ENCODE measurements at regions not wholly inside any gene's neighbourhood (a gene's known extent, or its start where the extent isn't known, plus 50 kb on each side); places are given as distances from the start of the nearest gene placed in this dataset.
"Not testable (repeated sequence)": the region's sequence is repeated elsewhere in the genome, so short reads cannot be mapped to it uniquely, and the experiment has no call there.

DNA sequence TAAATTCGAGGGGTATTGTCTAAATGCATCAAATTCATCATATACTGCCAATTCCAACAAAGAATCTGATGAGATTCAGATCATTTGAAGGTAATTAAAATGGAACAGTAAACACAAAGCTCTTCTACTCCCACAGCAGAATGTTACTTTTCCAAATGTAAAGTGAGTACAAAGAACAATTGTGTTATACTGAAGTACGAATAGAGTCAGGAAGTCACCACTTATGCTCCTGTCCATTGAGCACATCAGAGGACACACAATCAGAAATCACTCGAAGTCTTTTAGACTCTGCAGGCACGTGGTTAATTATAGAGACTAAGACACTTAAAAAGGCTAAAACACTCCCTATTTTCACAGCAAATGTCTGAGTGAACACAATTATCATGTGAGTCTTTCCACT, 388.5 kb upstream of the MIS18BP1 start:
- Histone ChIP-seq H3K9me2 (ENCODE audit: insufficient read depth) (no peaks in the 10 kb centered on the region), H3K27ac (ENCODE audit: low read depth, low read length) (no peak overlapping the region), H3K9ac (ENCODE audit: low read length) (no peak overlapping the region), H4K20me1 (ENCODE audit: insufficient read depth) (no peaks in the 10 kb centered on the region), H3K4me2 (ENCODE audit: low read length) (no peak overlapping the region), H2AFZ (ENCODE audit: low read depth, low read length, poor library complexity, severe bottlenecking) (no peak overlapping the region), H3K36me3 (ENCODE audit: control insufficient read depth in 1 of 2, insufficient read depth in 2 of 2, low read length in 2 of 2) (no peaks in the 10 kb centered on the region), H3K9me3 (ENCODE audit: control insufficient read depth in 1 of 2, insufficient read depth in 1 of 2, low read depth in 1 of 2, low read length in 2 of 2) (peaks cover 0 to 4% of the 10 kb centered on the region in 2 experiments; a peak in 1 of 4 replicates), H3K27me3 (ENCODE audit: insufficient read depth, low read length) (no peaks in the 10 kb centered on the region), H3K4me3 (replicated peaks in 1 of 2; ENCODE audit: low read depth in 1 of 2, low read length in 2 of 2) (no peak overlapping the region), H3K4me1 (ENCODE audit: control insufficient read depth in 1 of 2, insufficient read depth in 2 of 2, low read length in 2 of 2) (no peaks in the 10 kb centered on the region), H3K79me2 (ENCODE audit: insufficient read depth, low read length) (no peaks in the 10 kb centered on the region)
- DNase-seq (ENCODE audit: low read depth, low spot score): no peak
- no TSS peak for BruUV-seq (replicated peaks)
- POLR2A ChIA-PET: no interaction called here
- ATAC-seq: no peak
- intact Hi-C loops (cut with micrococcal nuclease): no loop called here
- RAD21 ChIA-PET (ENCODE audit: low non-redundant PET in 1 of 2, low total read pairs in 2 of 2, uncharacterized antibody in 2 of 2, unreplicated experiment in 2 of 2): no interaction called here
- CTCF ChIA-PET: interaction anchor here (1.0 kb wide), 1 partner anchor 9 kb away, joined by 3 read pairs; no protein-coding TSS in a partner anchor
- TF ChIP-seq ZNF274 (IDR thresholded peaks at IDR 0.05; ENCODE audit: low read depth, low read length) (no peak), TCF7L2 (IDR thresholded peaks at IDR 0.05; ENCODE audit: borderline replicate concordance, extremely low read depth, insufficient read depth, insufficient read length) (no peak), EGR1 (IDR thresholded peaks at IDR 0.05; ENCODE audit: low read depth) (no peak), ZFX (IDR thresholded peaks at IDR 0.05) (no peak), POLR2A (IDR thresholded peaks at IDR 0.05; ENCODE audit: borderline replicate concordance, extremely low read depth, insufficient read depth, insufficient read length) (no peak), POLR2AphosphoS5 (IDR thresholded peaks at IDR 0.05; ENCODE audit: low read depth, low read length) (no peak), YY1 (IDR thresholded peaks at IDR 0.05; ENCODE audit: extremely low read depth, insufficient replicate concordance, low read depth, low read length) (no peak), EZH2 (IDR thresholded peaks at IDR 0.05) (no peak)
- TF ChIP-seq, protein P1, sequence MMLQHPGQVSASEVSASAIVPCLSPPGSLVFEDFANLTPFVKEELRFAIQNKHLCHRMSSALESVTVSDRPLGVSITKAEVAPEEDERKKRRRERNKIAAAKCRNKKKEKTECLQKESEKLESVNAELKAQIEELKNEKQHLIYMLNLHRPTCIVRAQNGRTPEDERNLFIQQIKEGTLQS (IDR thresholded peaks at IDR 0.05): no peak
- TF ChIP-seq, protein P2, sequence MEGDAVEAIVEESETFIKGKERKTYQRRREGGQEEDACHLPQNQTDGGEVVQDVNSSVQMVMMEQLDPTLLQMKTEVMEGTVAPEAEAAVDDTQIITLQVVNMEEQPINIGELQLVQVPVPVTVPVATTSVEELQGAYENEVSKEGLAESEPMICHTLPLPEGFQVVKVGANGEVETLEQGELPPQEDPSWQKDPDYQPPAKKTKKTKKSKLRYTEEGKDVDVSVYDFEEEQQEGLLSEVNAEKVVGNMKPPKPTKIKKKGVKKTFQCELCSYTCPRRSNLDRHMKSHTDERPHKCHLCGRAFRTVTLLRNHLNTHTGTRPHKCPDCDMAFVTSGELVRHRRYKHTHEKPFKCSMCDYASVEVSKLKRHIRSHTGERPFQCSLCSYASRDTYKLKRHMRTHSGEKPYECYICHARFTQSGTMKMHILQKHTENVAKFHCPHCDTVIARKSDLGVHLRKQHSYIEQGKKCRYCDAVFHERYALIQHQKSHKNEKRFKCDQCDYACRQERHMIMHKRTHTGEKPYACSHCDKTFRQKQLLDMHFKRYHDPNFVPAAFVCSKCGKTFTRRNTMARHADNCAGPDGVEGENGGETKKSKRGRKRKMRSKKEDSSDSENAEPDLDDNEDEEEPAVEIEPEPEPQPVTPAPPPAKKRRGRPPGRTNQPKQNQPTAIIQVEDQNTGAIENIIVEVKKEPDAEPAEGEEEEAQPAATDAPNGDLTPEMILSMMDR (IDR thresholded peaks at IDR 0.05 in 2 of 3, conservative IDR thresholded peaks at IDR 0.05 in 1 of 3; ENCODE audit: borderline replicate concordance in 1 of 3, insufficient read depth in 1 of 3, low read depth in 2 of 3, low read length in 2 of 3): no peak
- TF ChIP-seq, protein P3, sequence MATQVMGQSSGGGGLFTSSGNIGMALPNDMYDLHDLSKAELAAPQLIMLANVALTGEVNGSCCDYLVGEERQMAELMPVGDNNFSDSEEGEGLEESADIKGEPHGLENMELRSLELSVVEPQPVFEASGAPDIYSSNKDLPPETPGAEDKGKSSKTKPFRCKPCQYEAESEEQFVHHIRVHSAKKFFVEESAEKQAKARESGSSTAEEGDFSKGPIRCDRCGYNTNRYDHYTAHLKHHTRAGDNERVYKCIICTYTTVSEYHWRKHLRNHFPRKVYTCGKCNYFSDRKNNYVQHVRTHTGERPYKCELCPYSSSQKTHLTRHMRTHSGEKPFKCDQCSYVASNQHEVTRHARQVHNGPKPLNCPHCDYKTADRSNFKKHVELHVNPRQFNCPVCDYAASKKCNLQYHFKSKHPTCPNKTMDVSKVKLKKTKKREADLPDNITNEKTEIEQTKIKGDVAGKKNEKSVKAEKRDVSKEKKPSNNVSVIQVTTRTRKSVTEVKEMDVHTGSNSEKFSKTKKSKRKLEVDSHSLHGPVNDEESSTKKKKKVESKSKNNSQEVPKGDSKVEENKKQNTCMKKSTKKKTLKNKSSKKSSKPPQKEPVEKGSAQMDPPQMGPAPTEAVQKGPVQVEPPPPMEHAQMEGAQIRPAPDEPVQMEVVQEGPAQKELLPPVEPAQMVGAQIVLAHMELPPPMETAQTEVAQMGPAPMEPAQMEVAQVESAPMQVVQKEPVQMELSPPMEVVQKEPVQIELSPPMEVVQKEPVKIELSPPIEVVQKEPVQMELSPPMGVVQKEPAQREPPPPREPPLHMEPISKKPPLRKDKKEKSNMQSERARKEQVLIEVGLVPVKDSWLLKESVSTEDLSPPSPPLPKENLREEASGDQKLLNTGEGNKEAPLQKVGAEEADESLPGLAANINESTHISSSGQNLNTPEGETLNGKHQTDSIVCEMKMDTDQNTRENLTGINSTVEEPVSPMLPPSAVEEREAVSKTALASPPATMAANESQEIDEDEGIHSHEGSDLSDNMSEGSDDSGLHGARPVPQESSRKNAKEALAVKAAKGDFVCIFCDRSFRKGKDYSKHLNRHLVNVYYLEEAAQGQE (IDR thresholded peaks at IDR 0.05; ENCODE audit: low read depth): no peak

DNA sequence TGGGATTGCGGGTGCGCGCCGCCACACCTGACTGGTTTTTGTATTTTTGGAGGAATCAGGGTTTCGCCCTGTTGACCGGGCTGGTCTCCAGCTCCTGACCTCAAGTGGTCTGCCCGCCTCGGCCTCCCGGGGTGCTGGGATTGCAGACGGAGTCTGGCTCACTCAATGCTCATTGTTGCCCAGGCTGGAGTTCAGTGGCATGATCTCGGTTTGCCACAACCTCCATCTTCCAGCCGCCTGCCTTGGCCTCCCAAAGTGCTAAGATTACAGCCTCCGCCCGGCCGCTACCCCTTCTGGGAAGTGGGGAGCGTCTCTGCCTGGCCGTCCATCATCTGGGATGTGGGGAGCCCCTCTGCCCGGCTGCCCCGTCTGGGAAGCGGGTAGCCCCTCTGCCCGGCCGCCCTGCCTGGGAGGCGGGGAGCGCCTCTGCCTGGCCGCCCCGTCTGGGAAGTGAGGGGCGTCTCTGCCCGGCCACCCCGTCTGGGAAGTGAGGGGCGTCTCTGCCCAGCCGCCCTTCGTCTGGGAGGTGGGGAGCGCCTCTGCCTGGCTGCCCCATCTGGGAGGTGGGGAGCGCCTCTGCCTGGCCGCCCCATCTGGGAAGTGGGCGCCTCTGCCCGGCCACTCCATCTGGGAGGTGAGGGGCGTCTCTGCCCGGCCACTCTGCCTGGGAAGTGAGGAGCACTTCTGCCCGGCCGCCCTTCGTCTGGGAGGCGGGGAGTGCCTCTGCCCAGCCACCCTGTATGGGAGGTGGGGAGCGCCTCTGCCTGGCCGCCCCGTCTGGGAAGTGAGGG, 381.8 kb upstream of the MIS18BP1 start:
- H2AFZ ChIP-seq (ENCODE audit: low read depth, low read length, poor library complexity, severe bottlenecking); DNase-seq (ENCODE audit: low read depth, low spot score); H3K27me3 ChIP-seq (ENCODE audit: insufficient read depth, low read length); intact Hi-C loops (cut with micrococcal nuclease); H3K9me3 ChIP-seq (ENCODE audit: control insufficient read depth in 1 of 2, insufficient read depth in 1 of 2, low read depth in 1 of 2, low read length in 2 of 2); H3K4me3 ChIP-seq (replicated peaks in 1 of 2; ENCODE audit: low read depth in 1 of 2, low read length in 2 of 2); RAD21 ChIA-PET (ENCODE audit: low non-redundant PET in 1 of 2, low total read pairs in 2 of 2, uncharacterized antibody in 2 of 2, unreplicated experiment in 2 of 2); BruUV-seq (replicated peaks); H4K20me1 ChIP-seq (ENCODE audit: insufficient read depth); ATAC-seq; H3K4me1 ChIP-seq (ENCODE audit: control insufficient read depth in 1 of 2, insufficient read depth in 2 of 2, low read length in 2 of 2); H3K79me2 ChIP-seq (ENCODE audit: insufficient read depth, low read length); POLR2A ChIA-PET; H3K9me2 ChIP-seq (ENCODE audit: insufficient read depth); CTCF ChIA-PET; H3K4me2 ChIP-seq (ENCODE audit: low read length); H3K27ac ChIP-seq (ENCODE audit: low read depth, low read length); H3K36me3 ChIP-seq (ENCODE audit: control insufficient read depth in 1 of 2, insufficient read depth in 2 of 2, low read length in 2 of 2); H3K9ac ChIP-seq (ENCODE audit: low read length): not testable (repeated sequence)
